ENCODE measurements at regions not wholly inside any gene's neighbourhood (a gene's known extent, or its start where the extent isn't known, plus 50 kb on each side); places are given as distances from the start of the nearest gene placed in this dataset.

DNA sequence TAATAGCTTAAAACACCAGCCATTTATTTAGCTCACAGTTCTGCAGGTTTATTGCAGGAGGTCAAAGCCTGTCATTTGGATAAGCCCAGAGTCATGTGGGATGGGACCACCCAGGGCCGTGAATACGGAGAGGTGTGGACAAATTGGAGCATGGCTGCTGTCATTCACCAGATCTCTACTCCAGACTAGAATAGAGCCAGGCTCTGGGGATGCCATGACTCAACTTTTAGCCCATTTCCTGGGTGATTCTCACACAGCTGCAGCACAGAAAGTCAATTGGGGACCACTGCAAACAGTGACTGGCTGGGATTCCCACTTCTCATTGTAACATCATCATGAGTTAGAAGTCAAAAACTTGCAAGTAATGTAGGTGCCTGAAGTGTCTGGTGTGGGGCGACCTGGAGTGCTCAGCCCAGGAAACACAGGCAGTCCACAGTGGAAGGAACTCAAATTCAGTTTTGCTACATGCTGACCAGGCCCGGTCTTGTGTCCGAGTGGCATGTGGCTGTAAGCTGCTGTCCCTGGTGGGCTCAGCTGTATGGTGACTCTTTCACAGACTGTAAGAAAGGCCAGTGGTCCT lies 174.3 kb downstream of the SCP2D1 start:
- no peak for TF ChIP-seq BHLHE40 (IDR thresholded peaks at IDR 0.05; ENCODE audit: low read length)
- TF ChIP-seq HNRNPL (IDR thresholded peaks at IDR 0.05; ENCODE audit: low read depth, low read length) = no peak
- TF ChIP-seq JUNB (CRISPR knock-in tag; conservative IDR thresholded peaks at IDR 0.05) = no peak
